H9 (cell line): ENCODE measurements at regions not wholly inside any gene's neighbourhood (a gene's known extent, or its start where the extent isn't known, plus 50 kb on each side); places are given as distances from the start of the nearest gene placed in this dataset.

Experiments used
- DNase-seq: peaks from one replicate; pipeline ENCODE4 v3.0.0-alpha.2; 2017
- H2AFZ ChIP-seq: one replicate; pipeline ENCODE4 v1.6.1; 2013; ENCODE audit warnings: mild to moderate bottlenecking, low read length, control low read depth, moderate library complexity
- H2AK5ac ChIP-seq: 2 replicates; pipeline ENCODE4 v1.6.1; 2013; ENCODE audit warnings: low read length, control low read depth, mixed read lengths; ENCODE audit not compliant: insufficient read length
- H2BK120ac ChIP-seq: one replicate; pipeline ENCODE4 v1.6.1; 2013; ENCODE audit warnings: low read depth, mild to moderate bottlenecking, low read length, control low read depth, inconsistent platforms; ENCODE audit not compliant: poor library complexity, severe bottlenecking
- H2BK12ac ChIP-seq: 2 replicates; pipeline ENCODE4 v1.6.1; 2013; ENCODE audit warnings: low read length, control low read depth, mixed read lengths, low read depth; ENCODE audit not compliant: insufficient read length
- H2BK15ac ChIP-seq: 2 replicates; pipeline ENCODE4 v1.6.1; 2013; ENCODE audit warnings: low read depth, low read length, control low read depth
- H2BK20ac ChIP-seq: one replicate; pipeline ENCODE4 v1.6.1; 2013; ENCODE audit warnings: low read depth, mild to moderate bottlenecking, low read length, control low read depth, inconsistent platforms; ENCODE audit not compliant: poor library complexity, severe bottlenecking
- H2BK5ac ChIP-seq: 2 replicates; pipeline ENCODE4 v1.6.1; 2013; ENCODE audit warnings: low read length, control low read depth, mixed read lengths; ENCODE audit not compliant: insufficient read length
- H3K14ac ChIP-seq: 2 replicates; pipeline ENCODE4 v1.6.1; 2013; ENCODE audit warnings: low read length, control low read depth; ENCODE audit not compliant: insufficient read depth
- H3K18ac ChIP-seq: 2 replicates; pipeline ENCODE4 v1.6.1; 2013; ENCODE audit warnings: low read depth, mild to moderate bottlenecking, mixed read lengths, low read length, control low read depth; ENCODE audit not compliant: insufficient read length
- H3K23ac ChIP-seq: 2 replicates; pipeline ENCODE4 v1.6.1; 2013; ENCODE audit warnings: low read length, control low read depth, mixed read lengths, low read depth; ENCODE audit not compliant: insufficient read length
- H3K23me2 ChIP-seq: 2 replicates; pipeline ENCODE4 v1.6.1; 2013; ENCODE audit warnings: low read depth, mild to moderate bottlenecking, mixed read lengths, low read length, control low read depth; ENCODE audit not compliant: insufficient read length, poor library complexity, severe bottlenecking
- H3K27ac ChIP-seq: 2 replicates; pipeline ENCODE4 v1.5.1; 2013; ENCODE audit warnings: low read length, control low read depth, mixed read lengths, low read depth; ENCODE audit not compliant: insufficient read length
- H3K27me3 ChIP-seq: 2 replicates; pipeline ENCODE4 v1.6.1; 2013; ENCODE audit warnings: low read length, control low read depth, inconsistent platforms; ENCODE audit not compliant: insufficient read depth
- H3K4ac ChIP-seq: 2 replicates; pipeline ENCODE4 v1.6.1; 2013; ENCODE audit warnings: low read depth, mild to moderate bottlenecking, control low read depth, inconsistent platforms, low read length, moderate library complexity
- H3K4me1 ChIP-seq: 2 replicates; pipeline ENCODE4 v1.6.1; 2013; ENCODE audit warnings: low read length, control low read depth, inconsistent platforms; ENCODE audit not compliant: insufficient read depth
- H3K4me2 ChIP-seq: 2 replicates; pipeline ENCODE4 v1.6.1; 2013; ENCODE audit warnings: low read length, control low read depth, mixed read lengths; ENCODE audit not compliant: insufficient read length, insufficient read depth
- H3K56ac ChIP-seq: 2 replicates; pipeline ENCODE4 v1.6.1; 2013; ENCODE audit warnings: low read depth, mild to moderate bottlenecking, mixed read lengths, low read length, control low read depth; ENCODE audit not compliant: insufficient read length
- H3K79me1 ChIP-seq: 2 replicates; pipeline ENCODE4 v1.6.1; 2013; ENCODE audit warnings: low read depth, mild to moderate bottlenecking, moderate library complexity, low read length, control low read depth, inconsistent platforms; ENCODE audit not compliant: insufficient read depth, poor library complexity, severe bottlenecking
- H3K79me2 ChIP-seq: 2 replicates; pipeline ENCODE4 v1.6.1; 2013; ENCODE audit warnings: low read length, control low read depth, inconsistent platforms; ENCODE audit not compliant: insufficient read depth
- H3K9ac ChIP-seq: 2 replicates; pipeline ENCODE4 v1.6.1; 2013; ENCODE audit warnings: low read length, control low read depth, mixed read lengths; ENCODE audit not compliant: insufficient read length; ENCODE audit errors: extremely low read depth
- H3K9me3 ChIP-seq: one replicate; pipeline ENCODE4 v1.6.1; 2013; ENCODE audit warnings: low read depth, low read length, inconsistent platforms; ENCODE audit not compliant: control insufficient read depth
- H3T11ph ChIP-seq: one replicate; pipeline ENCODE4 v1.6.1; 2013; ENCODE audit warnings: mild to moderate bottlenecking, low read length, control low read depth, inconsistent platforms
- H4K20me1 ChIP-seq: one replicate; pipeline ENCODE4 v1.6.1; 2013; ENCODE audit not compliant: control insufficient read depth, insufficient read length, insufficient read depth
- H4K5ac ChIP-seq: 2 replicates; pipeline ENCODE4 v1.6.1; 2013; ENCODE audit warnings: low read depth, mild to moderate bottlenecking, mixed read lengths, low read length, control low read depth; ENCODE audit not compliant: insufficient read length
- H4K8ac ChIP-seq: replicated peaks from 2 replicates; pipeline ENCODE4 v1.6.1; 2013; ENCODE audit warnings: low read length, control low read depth, mixed read lengths, low read depth; ENCODE audit not compliant: insufficient read length
- H4K91ac ChIP-seq: 2 replicates; pipeline ENCODE4 v1.6.1; 2013; ENCODE audit warnings: low read depth, mild to moderate bottlenecking, moderate library complexity, mixed read lengths, low read length, control low read depth; ENCODE audit not compliant: insufficient read length
- H3K27ac Mint-ChIP-seq, 3 experiments: 2 replicates in 2 of 3; 3 replicates in 1 of 3; pipeline ENCODE4 v1.8.0; 2020 to 2021; ENCODE audit warnings: mixed read lengths in 3 of 3, mild to moderate bottlenecking in 1 of 3, moderate library complexity in 1 of 3
- H3K27me3 Mint-ChIP-seq: 2 replicates; pipeline ENCODE4 v1.8.0; 2021; ENCODE audit warnings: low read depth, mild to moderate bottlenecking, moderate library complexity, mixed read lengths
- H3K36me3 Mint-ChIP-seq, 3 experiments: 2 replicates in 2 of 3; 3 replicates in 1 of 3; pipeline ENCODE4 v1.8.0; 2020 to 2021; ENCODE audit warnings: low read depth in 3 of 3, mixed read lengths in 3 of 3; ENCODE audit not compliant: insufficient read depth in 1 of 3
- H3K4me1 Mint-ChIP-seq, 2 experiments: 2 replicates each; pipeline ENCODE4 v1.8.0; 2020; ENCODE audit warnings: mixed read lengths in 2 of 2
- H3K4me3 Mint-ChIP-seq, 2 experiments: 2 replicates in 1 of 2; 3 replicates in 1 of 2; pipeline ENCODE4 v1.8.0; 2020 to 2021; ENCODE audit warnings: mild to moderate bottlenecking in 2 of 2, mixed read lengths in 2 of 2, moderate library complexity in 1 of 2
- H3K9me3 Mint-ChIP-seq, 2 experiments: 2 replicates in 1 of 2; 3 replicates in 1 of 2; pipeline ENCODE4 v1.8.0; 2020; ENCODE audit warnings: mild to moderate bottlenecking in 2 of 2, mixed read lengths in 2 of 2, moderate library complexity in 1 of 2
- WGBS: extraction: QIAGEN DNeasy Blood & Tissue Kit; methylation state at CpG from one replicate; pipeline ENCODE4 v1.1.7; 2013; ENCODE audit warnings: missing lambda C conversion rate, low lambda C conversion rate, mixed read lengths; ENCODE audit not compliant: insufficient read length; ENCODE audit errors: extremely low coverage; 5-methylcytosine and 5-hydroxymethylcytosine counted together
- TF ChIP-seq, protein P1 (sequence below): fragments of 200-600 bp; sonication (generic); conservative IDR thresholded peaks from 3 replicates; pipeline ENCODE4 v1.8.0; 2021; ENCODE audit warnings: antibody characterized with exemption, mild to moderate bottlenecking

DNA sequence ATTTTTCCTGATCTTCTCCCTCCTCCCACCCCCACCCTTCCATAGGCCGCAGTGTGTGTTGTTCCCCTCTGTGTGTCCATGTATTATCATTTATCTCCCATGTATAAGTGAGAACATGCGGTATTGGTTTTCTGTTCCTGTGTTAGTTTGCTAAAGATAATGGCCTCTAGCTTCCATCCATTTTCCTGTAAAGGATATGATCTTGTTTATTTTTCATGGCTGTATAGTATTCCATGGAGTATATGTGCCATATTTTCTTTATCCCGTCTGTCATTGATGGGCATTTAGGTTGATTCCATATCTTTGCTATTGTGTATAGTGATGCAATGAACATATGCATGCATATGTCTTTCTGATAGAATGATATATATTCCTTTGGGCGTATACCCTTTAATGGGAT is 173.3 kb upstream of the NAALADL2 start:
- H3K27ac ChIP-seq = no peak overlapping the region
- H3K18ac ChIP-seq = no peak overlapping the region
- no peak overlapping the region for H3K56ac ChIP-seq
- H3K79me1 ChIP-seq = no peaks in the 10 kb centered on the region
- no peaks in the 10 kb centered on the region for H4K20me1 ChIP-seq
- no peak overlapping the region for H3K23ac ChIP-seq
- Mint-ChIP-seq H3K4me1 (peaks cover 7 to 14% of the 10 kb centered on the region in 2 experiments; a peak in 3 of 4 replicates), H3K27me3 (no peaks in the 10 kb centered on the region), H3K4me3 (no peak overlapping the region), H3K36me3 (peaks cover 0 to 9% (median 5%) of the 10 kb centered on the region in 3 experiments; a peak in 4 of 7 replicates), H3K27ac (no peak overlapping the region), H3K9me3 (peaks cover 8 to 9% of the 10 kb centered on the region in 2 experiments)
- no peak overlapping the region for H4K5ac ChIP-seq
- TF ChIP-seq, protein P1, sequence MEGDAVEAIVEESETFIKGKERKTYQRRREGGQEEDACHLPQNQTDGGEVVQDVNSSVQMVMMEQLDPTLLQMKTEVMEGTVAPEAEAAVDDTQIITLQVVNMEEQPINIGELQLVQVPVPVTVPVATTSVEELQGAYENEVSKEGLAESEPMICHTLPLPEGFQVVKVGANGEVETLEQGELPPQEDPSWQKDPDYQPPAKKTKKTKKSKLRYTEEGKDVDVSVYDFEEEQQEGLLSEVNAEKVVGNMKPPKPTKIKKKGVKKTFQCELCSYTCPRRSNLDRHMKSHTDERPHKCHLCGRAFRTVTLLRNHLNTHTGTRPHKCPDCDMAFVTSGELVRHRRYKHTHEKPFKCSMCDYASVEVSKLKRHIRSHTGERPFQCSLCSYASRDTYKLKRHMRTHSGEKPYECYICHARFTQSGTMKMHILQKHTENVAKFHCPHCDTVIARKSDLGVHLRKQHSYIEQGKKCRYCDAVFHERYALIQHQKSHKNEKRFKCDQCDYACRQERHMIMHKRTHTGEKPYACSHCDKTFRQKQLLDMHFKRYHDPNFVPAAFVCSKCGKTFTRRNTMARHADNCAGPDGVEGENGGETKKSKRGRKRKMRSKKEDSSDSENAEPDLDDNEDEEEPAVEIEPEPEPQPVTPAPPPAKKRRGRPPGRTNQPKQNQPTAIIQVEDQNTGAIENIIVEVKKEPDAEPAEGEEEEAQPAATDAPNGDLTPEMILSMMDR = no peak
- no peak overlapping the region for H2BK12ac ChIP-seq
- H3T11ph ChIP-seq = no peak overlapping the region
- H2AFZ ChIP-seq = no peak overlapping the region
- no peaks in the 10 kb centered on the region for H3K23me2 ChIP-seq
- no peak overlapping the region for H3K4ac ChIP-seq
- H3K27me3 ChIP-seq = no peaks in the 10 kb centered on the region
- H3K4me1 ChIP-seq = no peaks in the 10 kb centered on the region
- H3K9me3 ChIP-seq = no peaks in the 10 kb centered on the region
- no peaks in the 10 kb centered on the region for H3K79me2 ChIP-seq
- no peak overlapping the region for H4K91ac ChIP-seq
- no peak overlapping the region for H2BK20ac ChIP-seq
- WGBS = no CpG with 5 or more reads among the region's 4 CpGs
- H3K14ac ChIP-seq = no peak overlapping the region
- no peak overlapping the region for H2BK15ac ChIP-seq
- H2AK5ac ChIP-seq = no peak overlapping the region
- no peak overlapping the region for H3K4me2 ChIP-seq
- no peak overlapping the region for H2BK120ac ChIP-seq
- H3K9ac ChIP-seq = no peak overlapping the region
- no peak for DNase-seq
- no peak overlapping the region for H2BK5ac ChIP-seq
- no peak overlapping the region for H4K8ac ChIP-seq
